GM13976 (cell line): ENCODE measurements at regions not wholly inside any gene's neighbourhood (a gene's known extent, or its start where the extent isn't known, plus 50 kb on each side); places are given as distances from the start of the nearest gene placed in this dataset.

Experiments
- DNase-seq: peaks from one replicate; pipeline ENCODE4 v3.0.0; 2012; ENCODE audit warnings: low spot score
- CTCF ChIP-seq: IDR thresholded peaks from 2 replicates; pipeline ENCODE4 v1.5.1; 2012; ENCODE audit warnings: borderline replicate concordance, mild to moderate bottlenecking; ENCODE audit not compliant: insufficient read depth; ENCODE audit errors: extremely low read depth, missing control alignments, control extremely low read depth
- in situ Hi-C: fragments of 300-500 bp; cut with MboI; formaldehyde crosslinking; loops from one replicate; pipeline ENCODE4 v1.12.0; 2022; ENCODE audit warnings: low sequenced_read_pairs, mixed read lengths, inconsistent platforms; ENCODE audit not compliant: unreplicated experiment

DNA sequence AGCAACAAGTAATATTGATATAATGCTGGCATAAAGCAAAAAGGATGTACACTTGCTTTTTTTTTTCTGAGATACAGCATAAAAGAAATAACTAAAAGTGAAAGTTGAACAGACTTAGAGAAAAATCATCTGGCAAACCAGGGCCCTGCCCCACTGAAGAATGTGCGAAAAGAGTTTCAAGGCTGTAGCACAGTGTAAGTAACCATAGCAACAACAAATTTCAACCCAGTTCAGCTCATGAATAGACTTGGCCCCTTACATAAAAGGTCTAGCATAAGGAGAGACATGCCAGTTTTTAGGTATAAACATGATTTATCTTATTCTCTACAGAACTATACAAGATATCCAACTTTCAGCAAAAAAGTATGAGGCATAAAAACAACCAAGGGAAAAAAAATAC lies 113.7 kb upstream of the GYPC start:
- in situ Hi-C loops = loop anchor here (25.0 kb wide), 1 partner anchor 220 kb away; no protein-coding TSS in a partner anchor
- no peak for TF ChIP-seq CTCF
- DNase-seq = no peak

- no peak for DNase-seq
- no peak for TF ChIP-seq CTCF
- in situ Hi-C loops = loop anchor here (25.0 kb wide), 1 partner anchor 219 kb away; no protein-coding TSS in a partner anchor
Observed at GRCh38 chr2:126543081-126543480, 112.9 kb upstream of the GYPC start.

- no peak for TF ChIP-seq CTCF
- in situ Hi-C loops = no loop called here
- DNase-seq = no peak
Observed at GRCh38 chr2:126558029-126558428, 97.9 kb upstream of the GYPC start.

- in situ Hi-C loops = no loop called here
- no peak for TF ChIP-seq CTCF
- DNase-seq = no peak
Observed at GRCh38 chr2:126568734-126569133, 87.2 kb upstream of the GYPC start.

- no peak for TF ChIP-seq CTCF
- no peak for DNase-seq
- in situ Hi-C loops = no loop called here
Observed at GRCh38 chr2:126571403-126571802, 84.6 kb upstream of the GYPC start.

- in situ Hi-C loops = no loop called here
- TF ChIP-seq CTCF = no peak
- DNase-seq = no peak
Observed at GRCh38 chr2:126575631-126576030, 80.3 kb upstream of the GYPC start.

GRCh38 chr2:126579868-126580267 lies 76.1 kb upstream of the GYPC start:
- in situ Hi-C loops = no loop called here
- TF ChIP-seq CTCF = no peak
- no peak for DNase-seq
